Bronchial epithelial cell (primary cell): ENCODE measurements at regions not wholly inside any gene's neighbourhood (a gene's known extent, or its start where the extent isn't known, plus 50 kb on each side); places are given as distances from the start of the nearest gene placed in this dataset.

Experiments used
- DNase-seq: peaks from one replicate; pipeline ENCODE4 v3.0.0-alpha.2; 2010; ENCODE audit warnings: low read depth
- FAIRE-seq: peaks from 2 replicates; lab custom pipeline; 2011; peaks lifted over from hg19 to GRCh38; lab: Jason Lieb, UNC
- H3K27me3 ChIP-seq: 2 replicates; pipeline ENCODE4 v1.5.1; 2011; ENCODE audit warnings: low read length; ENCODE audit not compliant: control insufficient read depth, insufficient read depth
- H3K36me3 ChIP-seq: 2 replicates; pipeline ENCODE4 v1.5.1; 2011; ENCODE audit warnings: low read length; ENCODE audit not compliant: control insufficient read depth, insufficient read depth
- H3K4me3 ChIP-seq: 2 replicates; pipeline ENCODE4 v1.5.1; 2011; ENCODE audit warnings: mild to moderate bottlenecking, low read depth, low read length, control low read depth
- TF ChIP-seq, protein P1 (sequence below): IDR thresholded peaks from 2 replicates; pipeline ENCODE4 v1.5.1; 2011; ENCODE audit warnings: mild to moderate bottlenecking, moderate library complexity, low read length, control low read depth, inconsistent platforms; ENCODE audit not compliant: insufficient read depth, severe bottlenecking

DNA sequence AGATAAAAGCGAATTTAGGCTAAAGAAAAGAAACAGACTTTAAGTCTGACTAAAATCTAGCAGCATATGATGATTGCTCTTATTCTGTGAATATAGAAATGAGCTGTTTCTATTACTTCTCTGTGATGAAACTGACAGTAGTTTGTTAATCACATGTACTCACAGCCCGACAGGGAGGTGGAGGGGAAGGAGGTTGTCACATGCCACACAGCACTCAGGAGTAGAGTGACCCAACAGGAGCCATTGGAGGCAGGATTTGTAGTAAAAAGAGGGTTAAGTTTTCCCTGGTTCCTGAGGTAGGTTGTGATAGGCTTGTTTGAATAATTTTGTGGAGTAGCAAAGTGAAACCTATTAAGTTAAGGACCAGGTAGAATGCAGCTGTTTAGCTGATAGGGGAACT lies 495.9 kb downstream of the CENPC start:
- DNase-seq = no peak
- no peak for FAIRE-seq
- Histone ChIP-seq H3K27me3 (no peaks in the 10 kb centered on the region), H3K4me3 (no peak overlapping the region), H3K36me3 (no peaks in the 10 kb centered on the region)
- TF ChIP-seq, protein P1, sequence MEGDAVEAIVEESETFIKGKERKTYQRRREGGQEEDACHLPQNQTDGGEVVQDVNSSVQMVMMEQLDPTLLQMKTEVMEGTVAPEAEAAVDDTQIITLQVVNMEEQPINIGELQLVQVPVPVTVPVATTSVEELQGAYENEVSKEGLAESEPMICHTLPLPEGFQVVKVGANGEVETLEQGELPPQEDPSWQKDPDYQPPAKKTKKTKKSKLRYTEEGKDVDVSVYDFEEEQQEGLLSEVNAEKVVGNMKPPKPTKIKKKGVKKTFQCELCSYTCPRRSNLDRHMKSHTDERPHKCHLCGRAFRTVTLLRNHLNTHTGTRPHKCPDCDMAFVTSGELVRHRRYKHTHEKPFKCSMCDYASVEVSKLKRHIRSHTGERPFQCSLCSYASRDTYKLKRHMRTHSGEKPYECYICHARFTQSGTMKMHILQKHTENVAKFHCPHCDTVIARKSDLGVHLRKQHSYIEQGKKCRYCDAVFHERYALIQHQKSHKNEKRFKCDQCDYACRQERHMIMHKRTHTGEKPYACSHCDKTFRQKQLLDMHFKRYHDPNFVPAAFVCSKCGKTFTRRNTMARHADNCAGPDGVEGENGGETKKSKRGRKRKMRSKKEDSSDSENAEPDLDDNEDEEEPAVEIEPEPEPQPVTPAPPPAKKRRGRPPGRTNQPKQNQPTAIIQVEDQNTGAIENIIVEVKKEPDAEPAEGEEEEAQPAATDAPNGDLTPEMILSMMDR = no peak

- FAIRE-seq (no peak), DNase-seq (no peak)
- H3K27me3 ChIP-seq = no peaks in the 10 kb centered on the region
- no peaks in the 10 kb centered on the region for H3K36me3 ChIP-seq
- H3K4me3 ChIP-seq = no peak overlapping the region
- TF ChIP-seq, protein P1 = no peak
Measured at GRCh38 chr4:67048530-67048929, 496.8 kb downstream of the CENPC start.

GRCh38 chr4:67040315-67040714 lies 505.0 kb downstream of the CENPC start:
- FAIRE-seq (no peak), DNase-seq (no peak)
- TF ChIP-seq, protein P1 = no peak
- H3K4me3 ChIP-seq = no peak overlapping the region
- no peaks in the 10 kb centered on the region for H3K27me3 ChIP-seq
- H3K36me3 ChIP-seq = no peaks in the 10 kb centered on the region

DNA sequence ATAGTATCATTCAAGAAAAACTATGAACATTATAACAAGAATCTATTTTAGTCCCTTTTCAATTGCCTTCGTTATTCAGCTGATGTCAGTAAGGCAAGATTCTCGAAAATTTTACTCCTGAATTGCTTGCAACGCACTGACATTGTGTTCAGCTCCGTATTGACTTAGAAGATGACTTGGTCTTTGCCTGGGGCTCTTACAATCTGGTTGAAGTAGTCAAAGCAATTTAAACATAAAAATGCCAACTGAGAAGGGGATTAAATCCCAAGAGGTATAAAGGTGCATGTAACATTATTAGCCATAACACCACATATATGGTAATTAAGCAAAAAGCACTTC lies 507.1 kb downstream of the CENPC start:
- no peak overlapping the region for H3K4me3 ChIP-seq
- no peak for DNase-seq
- TF ChIP-seq, protein P1 = no peak
- no peaks in the 10 kb centered on the region for H3K27me3 ChIP-seq
- no peaks in the 10 kb centered on the region for H3K36me3 ChIP-seq
- FAIRE-seq = no peak

- DNase-seq (no peak), FAIRE-seq (no peak)
- H3K4me3 ChIP-seq = no peak overlapping the region
- H3K27me3 ChIP-seq = no peaks in the 10 kb centered on the region
- TF ChIP-seq, protein P1 = no peak
- H3K36me3 ChIP-seq = no peaks in the 10 kb centered on the region
Measured at GRCh38 chr4:67037504-67038227, 507.6 kb downstream of the CENPC start.

GRCh38 chr4:67036791-67037190 lies 508.5 kb downstream of the CENPC start:
- TF ChIP-seq, protein P1 = no peak
- FAIRE-seq = no peak

More at GRCh38 chr4:67036791-67037190, 508.5 kb downstream of the CENPC start:
- no peaks in the 10 kb centered on the region for H3K27me3 ChIP-seq
- no peak overlapping the region for H3K4me3 ChIP-seq
- DNase-seq = no peak
- no peaks in the 10 kb centered on the region for H3K36me3 ChIP-seq
